GM12872 (cell line): ENCODE measurements at regions not wholly inside any gene's neighbourhood (a gene's known extent, or its start where the extent isn't known, plus 50 kb on each side); places are given as distances from the start of the nearest gene placed in this dataset.

Experiments
- TF ChIP-seq, protein P1 (sequence below): IDR thresholded peaks from 3 replicates; pipeline ENCODE4 v1.5.1; 2011; ENCODE audit warnings: low read depth, mild to moderate bottlenecking, low read length, moderate library complexity; ENCODE audit not compliant: insufficient read depth

DNA sequence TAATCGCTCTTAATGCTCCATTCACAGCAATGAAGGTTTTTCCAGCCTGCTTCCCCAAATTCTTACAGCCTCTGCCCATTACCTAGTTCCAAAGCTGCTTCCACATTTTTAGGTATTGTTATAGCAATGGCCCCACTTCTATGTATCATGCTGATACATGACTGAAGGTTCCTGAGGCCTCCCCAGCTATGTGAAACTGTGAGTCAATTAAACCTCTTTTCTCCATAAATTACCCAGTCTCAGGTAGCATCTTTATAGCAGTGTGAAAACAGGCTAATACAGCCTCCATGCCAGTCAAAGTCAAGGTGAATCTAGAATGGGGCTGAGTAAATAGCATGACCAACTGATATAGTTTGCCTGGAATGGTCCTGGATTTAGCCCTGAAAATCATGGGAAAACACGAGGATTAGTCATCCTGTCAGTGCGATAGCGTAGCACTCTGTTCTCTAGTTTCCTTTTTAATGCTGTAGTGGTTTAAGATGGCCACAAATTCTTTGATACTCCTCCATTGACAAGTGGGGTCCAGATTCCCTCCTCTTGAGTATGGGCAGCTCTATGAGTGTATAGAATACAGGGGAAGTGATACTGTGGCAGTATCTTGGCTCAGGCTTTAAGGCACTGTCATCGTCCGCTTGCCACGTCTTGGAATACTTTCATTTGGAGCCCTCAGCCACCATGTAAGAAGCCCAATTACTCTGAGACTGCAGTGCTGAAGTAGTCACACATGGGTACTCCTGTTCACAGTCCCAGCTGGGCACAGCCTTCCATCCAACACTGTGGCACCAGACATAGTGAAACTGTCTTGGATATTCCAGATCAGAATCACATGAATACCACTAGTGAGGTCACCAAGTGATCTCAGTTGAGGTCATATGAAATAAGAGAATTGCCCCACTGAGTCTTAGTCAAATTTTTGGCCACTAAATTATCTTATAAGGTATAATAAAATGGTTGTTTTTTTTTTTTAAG is 94.0 kb upstream of the PLCL2 start:
- TF ChIP-seq, protein P1, sequence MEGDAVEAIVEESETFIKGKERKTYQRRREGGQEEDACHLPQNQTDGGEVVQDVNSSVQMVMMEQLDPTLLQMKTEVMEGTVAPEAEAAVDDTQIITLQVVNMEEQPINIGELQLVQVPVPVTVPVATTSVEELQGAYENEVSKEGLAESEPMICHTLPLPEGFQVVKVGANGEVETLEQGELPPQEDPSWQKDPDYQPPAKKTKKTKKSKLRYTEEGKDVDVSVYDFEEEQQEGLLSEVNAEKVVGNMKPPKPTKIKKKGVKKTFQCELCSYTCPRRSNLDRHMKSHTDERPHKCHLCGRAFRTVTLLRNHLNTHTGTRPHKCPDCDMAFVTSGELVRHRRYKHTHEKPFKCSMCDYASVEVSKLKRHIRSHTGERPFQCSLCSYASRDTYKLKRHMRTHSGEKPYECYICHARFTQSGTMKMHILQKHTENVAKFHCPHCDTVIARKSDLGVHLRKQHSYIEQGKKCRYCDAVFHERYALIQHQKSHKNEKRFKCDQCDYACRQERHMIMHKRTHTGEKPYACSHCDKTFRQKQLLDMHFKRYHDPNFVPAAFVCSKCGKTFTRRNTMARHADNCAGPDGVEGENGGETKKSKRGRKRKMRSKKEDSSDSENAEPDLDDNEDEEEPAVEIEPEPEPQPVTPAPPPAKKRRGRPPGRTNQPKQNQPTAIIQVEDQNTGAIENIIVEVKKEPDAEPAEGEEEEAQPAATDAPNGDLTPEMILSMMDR, result no peak

DNA sequence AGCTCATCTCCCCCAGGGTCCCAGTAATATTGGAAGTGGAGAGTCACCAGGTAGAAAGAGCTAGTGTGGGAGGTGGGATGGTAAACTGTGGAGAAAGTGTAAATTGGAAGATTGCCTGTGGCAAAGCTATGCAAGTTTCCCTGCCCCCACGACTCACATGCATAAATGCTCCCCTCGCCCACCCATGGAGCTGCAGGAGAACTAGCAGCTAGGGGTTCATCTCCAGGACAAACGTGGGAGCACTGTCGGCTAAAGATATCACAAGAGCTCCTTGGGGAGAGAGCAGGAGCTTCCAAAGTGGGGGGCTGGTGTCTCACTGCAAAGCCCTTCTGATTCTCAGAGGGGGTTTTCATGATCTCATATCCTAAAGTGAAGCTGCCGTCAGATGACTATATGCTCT is 91.4 kb upstream of the PLCL2 start:
- TF ChIP-seq, protein P1, result no peak

DNA sequence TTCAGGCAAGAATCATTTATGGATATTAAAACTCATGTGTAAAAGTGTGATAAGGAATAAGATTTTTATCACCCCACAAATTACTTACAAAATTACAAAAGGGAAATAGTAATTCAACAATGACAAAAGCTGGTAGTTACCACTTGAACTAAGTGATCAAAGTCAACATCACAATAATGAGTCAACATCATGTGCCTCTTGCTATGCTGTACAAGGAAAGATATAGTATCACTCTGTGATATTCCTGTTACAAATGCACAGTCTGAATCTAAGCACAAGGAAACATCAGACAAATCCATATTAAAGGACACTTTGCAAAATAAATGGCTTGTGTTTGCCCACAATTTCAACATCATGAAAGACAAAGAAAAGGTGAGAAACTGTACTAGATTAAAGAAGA is 90.5 kb upstream of the PLCL2 start:
- TF ChIP-seq, protein P1, result no peak

DNA sequence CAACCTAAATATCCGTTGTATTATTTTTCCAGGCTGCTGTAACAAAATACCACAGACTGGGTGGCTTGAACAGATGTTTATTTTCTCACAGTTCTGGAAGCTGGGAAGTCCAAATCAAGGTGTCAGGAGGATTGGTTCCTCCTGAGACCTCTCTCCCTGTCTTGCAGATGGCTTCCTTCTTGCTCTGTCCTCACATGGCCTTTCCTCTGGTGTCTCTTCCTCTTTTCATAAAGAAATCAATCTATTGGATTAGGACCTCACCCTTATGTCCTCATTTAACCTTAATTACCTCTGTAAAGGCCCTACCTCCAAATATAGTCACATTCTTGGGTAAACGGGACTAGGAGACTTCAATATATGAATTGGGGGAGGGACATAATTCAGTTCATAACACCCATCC is 89.2 kb upstream of the PLCL2 start:
- TF ChIP-seq, protein P1, result no peak

DNA sequence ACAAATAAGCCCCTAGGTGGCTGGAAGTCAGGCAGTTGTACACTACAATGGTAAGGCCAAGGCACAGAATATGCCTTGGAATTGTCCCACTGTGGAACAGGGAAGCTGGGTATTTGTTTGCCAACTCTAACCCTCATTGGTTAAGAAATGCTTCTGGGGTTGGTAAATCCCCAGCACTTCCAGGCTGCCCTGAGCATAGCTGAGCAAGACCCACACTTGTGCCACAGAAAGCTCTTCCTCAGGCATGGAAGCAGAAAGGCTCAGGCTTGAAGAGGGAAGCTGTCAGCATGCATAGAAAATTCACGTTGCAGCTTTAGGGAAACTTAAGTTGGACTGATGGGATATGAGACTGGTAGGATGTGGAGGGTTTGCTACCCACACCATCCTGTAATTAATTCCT is 86.9 kb upstream of the PLCL2 start:
- TF ChIP-seq, protein P1, result no peak

DNA sequence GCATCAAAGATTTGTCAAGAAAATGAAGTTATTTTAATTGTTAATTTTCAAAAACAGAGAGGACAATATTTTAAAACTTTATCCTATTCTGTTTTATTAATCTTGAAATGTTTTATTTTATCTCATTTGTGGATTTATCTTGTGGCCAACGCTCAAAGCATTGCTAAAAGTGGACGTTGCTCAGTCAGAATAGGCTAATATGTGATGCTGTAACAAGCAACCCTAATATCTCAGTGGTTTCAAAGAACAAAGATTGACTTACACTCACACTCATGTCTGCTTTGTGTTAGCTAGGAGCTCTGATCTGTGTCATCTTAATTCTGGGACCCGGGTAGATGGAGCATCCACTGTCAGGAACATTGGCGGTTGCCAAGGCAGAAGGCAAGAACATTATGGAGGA is 86.0 kb upstream of the PLCL2 start:
- TF ChIP-seq, protein P1, result no peak

DNA sequence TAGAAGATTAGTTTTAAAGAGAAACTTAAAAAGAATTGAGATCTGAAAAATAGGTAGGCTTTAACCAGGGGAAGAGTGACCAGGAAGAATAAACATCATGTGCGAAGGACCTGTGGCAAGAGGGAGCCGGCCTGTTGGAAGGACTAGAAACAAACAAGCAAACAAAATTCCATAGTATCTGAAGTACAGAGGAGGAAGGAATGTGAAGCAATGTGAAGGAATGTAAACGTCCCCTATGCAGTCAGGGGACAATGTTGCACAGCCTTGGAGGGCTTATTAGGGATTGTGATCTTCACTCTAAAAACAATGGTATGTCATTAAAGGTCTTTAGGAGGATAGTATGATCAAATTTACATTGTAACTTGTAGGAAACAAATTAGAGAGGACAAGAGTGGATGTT is 84.4 kb upstream of the PLCL2 start:
- TF ChIP-seq, protein P1, result no peak
